GM19193 (cell line): ENCODE measurements at regions not wholly inside any gene's neighbourhood (a gene's known extent, or its start where the extent isn't known, plus 50 kb on each side); places are given as distances from the start of the nearest gene placed in this dataset.

Experiments used
- POLR2A ChIP-seq: IDR thresholded peaks from 4 replicates; pipeline ENCODE4 v1.6.1; 2011; ENCODE audit not compliant: insufficient read depth, insufficient read length; ENCODE audit errors: extremely low read depth

DNA sequence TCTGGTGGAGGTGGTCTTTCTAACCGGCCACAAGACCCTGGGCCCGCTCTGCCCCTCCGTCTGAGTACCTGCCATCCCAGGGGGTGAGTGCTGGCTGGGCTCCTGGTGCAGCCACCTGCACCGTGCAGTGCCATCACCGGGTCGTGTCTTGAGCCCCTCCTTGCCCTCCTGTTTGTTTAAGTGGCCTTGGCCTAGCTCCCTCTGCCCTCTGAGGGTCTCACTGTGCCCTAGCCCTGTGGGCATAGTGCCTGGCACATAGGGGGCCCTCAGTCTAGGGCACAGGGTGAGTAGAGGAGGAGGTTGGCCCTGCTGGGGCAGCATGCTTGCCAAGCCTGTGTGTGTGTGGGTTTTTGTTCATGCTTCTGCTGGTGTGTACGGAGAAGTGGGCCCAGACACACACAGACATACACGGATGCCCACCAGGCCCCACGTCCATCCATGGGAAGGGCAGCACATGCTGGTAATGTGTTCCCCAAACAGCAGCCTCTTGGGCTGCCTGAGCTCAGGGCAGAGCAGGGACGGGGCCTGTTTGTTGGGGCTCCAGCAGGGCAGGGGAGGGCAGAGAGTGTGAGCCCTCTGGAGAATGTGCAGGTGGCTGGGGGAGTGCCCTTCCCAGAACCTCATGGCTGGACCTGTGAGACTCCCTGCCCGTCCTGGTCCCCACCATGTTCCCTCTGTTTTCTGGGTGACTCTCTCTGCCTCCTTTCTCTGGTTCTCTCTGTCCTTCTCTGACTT lies 94.6 kb downstream of the GLI2 start:
- TF ChIP-seq POLR2A: no peak

DNA sequence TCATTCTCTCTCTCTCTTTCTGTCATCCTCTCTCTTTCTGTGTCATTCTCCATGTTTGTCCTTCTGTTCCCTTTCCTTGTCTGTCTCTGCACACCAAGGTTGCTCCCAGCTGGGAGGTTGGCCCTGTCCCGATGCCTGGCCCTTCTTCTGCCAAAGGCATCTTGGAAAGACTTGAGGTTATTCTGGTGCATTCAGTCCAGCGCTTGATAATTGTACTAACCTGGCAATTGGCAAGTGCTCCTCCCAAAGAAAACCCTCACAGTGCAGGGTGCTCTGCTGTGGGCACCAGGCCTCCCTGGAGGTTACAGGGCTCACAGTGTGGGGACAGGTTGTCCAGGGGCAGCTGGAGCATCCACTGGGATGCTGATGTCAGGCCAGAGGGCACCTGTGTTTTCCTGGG lies 95.4 kb downstream of the GLI2 start:
- TF ChIP-seq POLR2A: no peak

- TF ChIP-seq POLR2A: no peak
Observed at GRCh38 chr2:120831891-120832290, 96.2 kb downstream of the GLI2 start.

DNA sequence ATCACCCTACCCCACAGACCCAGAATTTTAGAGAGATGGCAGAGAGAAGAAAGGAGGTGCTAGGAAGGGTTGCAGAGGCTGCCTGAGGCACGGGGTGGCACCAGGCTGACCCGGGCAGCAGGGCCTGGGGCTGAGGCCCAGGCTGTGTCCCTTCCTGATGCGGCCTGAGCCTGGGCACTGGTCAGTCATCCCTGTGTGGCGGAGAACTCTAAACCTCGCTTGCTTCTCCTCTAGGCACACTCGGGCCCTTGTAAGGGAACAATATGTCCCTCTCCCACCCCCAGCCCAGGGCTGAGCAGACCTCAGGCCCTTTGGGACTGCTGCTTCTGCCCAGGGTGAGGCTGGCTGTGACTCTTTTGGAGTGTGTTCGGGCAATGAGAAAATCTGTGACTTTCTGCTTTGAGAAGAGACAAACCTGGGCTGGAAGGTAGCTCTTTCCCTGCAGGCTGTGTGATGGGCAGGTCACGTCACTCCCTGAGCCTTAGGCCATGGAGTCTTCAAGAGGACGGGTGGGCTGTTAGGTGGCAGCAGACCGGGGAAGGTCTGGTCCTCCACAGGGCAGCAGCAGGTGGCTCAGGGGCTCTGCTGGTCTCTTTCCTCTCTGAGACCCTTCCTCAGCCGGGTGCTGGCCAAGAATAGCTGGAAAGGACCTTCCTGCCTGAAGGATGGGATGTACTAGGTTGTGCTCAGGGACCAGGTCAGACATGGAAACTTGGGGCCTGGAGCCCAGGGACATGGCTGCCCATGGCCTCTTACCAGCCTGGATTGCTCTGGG lies 96.8 kb downstream of the GLI2 start:
- no peak for TF ChIP-seq POLR2A

DNA sequence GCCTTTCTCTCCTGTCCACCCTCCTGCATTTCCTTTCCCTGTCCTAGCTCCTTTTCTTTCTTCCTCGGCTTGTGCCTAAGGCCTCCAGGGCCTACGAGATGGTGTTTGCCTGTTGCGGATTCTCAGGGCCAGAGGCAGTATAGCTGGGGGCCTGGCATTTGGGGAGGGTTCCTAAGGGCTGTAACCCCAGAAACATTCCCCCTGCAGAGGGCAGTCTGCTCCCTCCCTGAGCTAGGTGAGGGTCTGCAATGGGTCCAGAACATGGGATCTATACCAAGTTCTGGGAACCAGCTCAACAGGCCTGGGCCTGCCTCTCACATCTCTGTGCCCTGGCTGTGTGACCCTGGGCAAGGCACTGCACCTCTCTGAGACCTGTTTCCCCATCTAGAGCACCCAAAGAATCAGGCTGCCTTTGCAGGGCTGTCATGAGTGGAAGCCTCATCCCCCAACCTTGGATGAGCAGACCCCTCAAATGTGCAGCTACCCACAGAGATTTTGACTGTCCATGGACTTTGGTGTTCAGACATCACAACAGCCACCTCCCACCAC lies 97.5 kb downstream of the GLI2 start:
- TF ChIP-seq POLR2A: no peak

GRCh38 chr2:120834206-120834605 lies 98.5 kb downstream of the GLI2 start:
- TF ChIP-seq POLR2A: no peak

GRCh38 chr2:120836281-120836680 lies 100.6 kb downstream of the GLI2 start:
- TF ChIP-seq POLR2A: no peak

DNA sequence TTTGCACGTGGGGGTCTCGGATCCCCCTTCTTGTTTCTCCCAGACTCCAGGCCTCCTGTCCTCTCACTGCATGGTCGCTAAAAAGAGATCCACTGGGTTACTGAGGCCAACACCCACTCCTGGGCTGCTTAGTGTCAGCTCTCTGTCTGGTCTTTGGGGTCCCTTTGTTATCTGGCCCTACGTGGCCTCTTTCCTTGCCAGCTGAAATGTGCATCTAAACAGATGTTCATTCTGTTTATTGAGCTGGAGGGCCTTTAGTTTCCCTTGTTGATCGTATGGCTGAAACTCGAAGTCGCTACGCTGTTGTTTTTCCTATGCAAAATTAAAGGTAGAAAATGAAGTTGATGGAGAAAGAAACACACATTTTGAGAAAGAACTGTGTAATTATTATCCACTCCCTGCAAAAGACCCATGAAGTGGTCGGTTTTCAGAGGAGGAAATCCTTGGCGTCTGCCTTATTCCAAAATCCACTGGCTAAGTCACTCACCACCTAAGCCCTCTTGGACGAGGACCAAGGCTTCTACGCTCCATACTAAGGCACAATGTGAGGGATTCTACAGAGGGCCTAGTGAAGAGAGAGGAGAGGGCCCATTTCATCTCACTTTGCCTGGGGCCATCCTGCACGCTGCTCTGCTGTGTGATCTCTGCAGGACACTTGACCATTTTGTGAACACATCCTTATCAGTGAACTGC lies 105.3 kb downstream of the GLI2 start:
- TF ChIP-seq POLR2A: no peak

DNA sequence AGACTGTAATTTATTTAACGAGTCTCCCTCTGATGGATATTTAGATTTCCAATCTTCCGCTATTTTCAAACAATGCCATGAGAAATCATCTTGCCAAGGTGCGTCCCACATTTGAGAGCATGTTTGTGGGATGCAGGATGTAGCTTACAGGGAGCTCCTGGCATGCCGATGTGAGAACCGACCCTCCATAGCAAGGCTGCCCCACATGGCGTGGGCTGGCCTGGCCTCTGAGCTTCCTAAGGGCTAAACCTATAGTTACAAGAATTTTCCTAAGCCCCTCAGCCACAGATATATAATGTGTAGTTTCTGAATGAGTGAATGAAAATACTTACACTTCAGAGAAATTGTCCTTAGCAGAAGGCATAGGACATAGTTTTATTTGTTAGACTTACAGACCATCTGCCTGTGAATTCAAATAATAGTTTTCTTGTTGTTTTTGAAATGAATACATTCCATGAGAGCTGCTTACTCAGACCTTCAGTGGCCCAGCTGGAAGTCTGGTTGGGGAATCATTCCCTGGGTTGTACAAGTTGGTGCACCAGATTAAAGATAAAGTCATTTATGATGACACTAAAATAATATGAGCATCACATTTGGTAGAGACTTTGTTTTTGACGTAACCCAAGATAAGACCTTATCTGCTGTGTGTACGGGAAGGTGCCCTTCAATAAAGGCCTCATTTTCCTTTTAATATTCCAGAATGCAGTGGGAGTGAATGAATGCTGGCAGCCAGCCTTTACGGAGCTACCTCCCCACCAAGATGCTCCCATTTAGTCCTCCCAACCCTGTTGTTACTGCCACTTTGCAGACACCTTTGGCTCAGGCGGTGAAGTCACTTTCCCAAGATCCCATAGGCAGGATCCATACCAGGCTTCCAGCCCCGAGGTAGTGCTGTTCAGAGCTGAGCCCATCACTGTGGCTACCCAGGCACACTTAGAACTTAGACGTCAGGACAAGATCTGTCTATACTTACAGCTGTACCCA lies 107.1 kb downstream of the GLI2 start:
- TF ChIP-seq POLR2A: no peak

DNA sequence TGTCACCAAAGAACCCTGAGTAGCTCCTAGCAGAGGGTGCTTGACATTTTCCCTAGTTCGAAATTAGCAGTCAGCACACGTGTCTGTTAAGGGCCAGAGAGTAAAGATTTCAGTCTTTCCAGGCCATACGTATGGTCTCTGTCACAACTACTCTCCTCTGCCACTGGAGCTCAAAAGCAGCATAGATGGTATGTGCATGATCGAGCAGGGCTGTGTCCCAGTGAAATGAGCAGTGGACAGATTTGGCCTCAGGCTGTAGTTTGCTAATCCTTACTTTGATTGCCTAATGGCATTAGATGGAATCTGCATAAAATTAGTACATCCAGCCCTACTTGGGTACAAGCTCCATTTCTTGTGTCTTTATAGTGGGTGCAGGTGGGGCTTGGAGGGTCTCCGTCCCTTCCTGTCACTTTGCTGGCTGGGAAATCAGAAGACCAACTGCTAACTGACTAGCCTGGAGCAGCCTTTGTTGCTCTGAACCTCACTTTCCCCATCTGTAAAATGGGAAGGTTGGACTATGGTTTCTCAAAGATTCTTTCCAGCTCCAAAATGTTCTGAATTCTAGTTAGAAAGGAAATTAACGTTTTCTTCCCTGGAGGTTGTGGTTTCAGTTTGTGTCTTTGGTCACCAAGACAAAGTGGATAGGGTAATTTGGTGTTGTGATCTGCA lies 108.5 kb downstream of the GLI2 start:
- TF ChIP-seq POLR2A: no peak

GRCh38 chr2:120845277-120845676 lies 109.6 kb downstream of the GLI2 start:
- TF ChIP-seq POLR2A: no peak

- no peak for TF ChIP-seq POLR2A
Observed at GRCh38 chr2:120846406-120847095, 110.9 kb downstream of the GLI2 start.

DNA sequence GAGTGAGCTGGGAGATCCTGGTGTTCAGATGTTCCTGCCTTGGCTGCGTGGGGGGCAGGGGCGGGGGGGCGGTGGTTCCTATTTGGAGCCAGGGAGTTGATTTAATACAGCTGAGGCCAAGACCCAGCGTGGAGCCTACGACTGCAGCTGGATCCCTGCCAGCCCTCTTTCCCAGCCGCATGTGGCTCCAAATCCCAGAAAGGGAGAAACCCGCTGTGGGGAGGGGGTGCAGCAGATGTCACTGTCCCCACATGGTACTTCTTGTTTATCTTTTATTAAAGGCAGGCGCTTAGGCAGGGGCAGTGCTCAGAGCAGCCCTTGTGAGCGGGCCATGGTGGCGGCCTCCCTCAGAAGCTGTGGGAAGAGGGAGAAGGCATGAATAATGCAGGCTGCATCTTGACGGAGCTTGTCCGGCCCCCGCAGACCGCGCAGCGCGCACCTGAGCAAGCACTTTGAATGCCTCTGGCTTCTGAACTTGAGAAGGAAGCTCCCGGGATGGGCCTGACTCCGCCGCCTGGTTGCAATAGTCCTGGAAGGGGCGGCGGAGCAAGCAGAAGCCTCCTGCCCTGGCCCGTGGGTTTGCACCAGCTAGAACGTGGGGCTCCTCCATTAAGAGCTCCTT lies 112.1 kb downstream of the GLI2 start:
- no peak for TF ChIP-seq POLR2A

- no peak for TF ChIP-seq POLR2A
Observed at GRCh38 chr2:120849278-120849677, 113.6 kb downstream of the GLI2 start.
